WTC11 (cell line): ENCODE measurements at regions not wholly inside any gene's neighbourhood (a gene's known extent, or its start where the extent isn't known, plus 50 kb on each side); places are given as distances from the start of the nearest gene placed in this dataset.

Experiments used
- ATF2 ChIP-seq: sonication (generic); formaldehyde crosslinking; IDR thresholded peaks from 2 replicates; pipeline ENCODE4 v1.8.1; 2022; ENCODE audit warnings: low read depth, missing genetic modification reagents, borderline replicate concordance
- CREB1 ChIP-seq: sonication (generic); formaldehyde crosslinking; IDR thresholded peaks from 2 replicates; pipeline ENCODE4 v1.8.0; 2023; ENCODE audit warnings: mild to moderate bottlenecking, missing genetic modification reagents
- CTCF ChIP-seq: fragments of 200-600 bp; IDR thresholded peaks from 2 replicates; pipeline ENCODE4 v1.8.0; 2022; ENCODE audit warnings: antibody characterized with exemption
- E2F4 ChIP-seq: sonication (generic); formaldehyde crosslinking; IDR thresholded peaks from 2 replicates; pipeline ENCODE4 v1.8.1; 2022; ENCODE audit warnings: low read depth, mild to moderate bottlenecking, moderate library complexity, missing genetic modification reagents, borderline replicate concordance
- SP1 ChIP-seq: sonication (generic); formaldehyde crosslinking; conservative IDR thresholded peaks from 2 replicates; pipeline ENCODE4 v1.8.1; 2022; ENCODE audit warnings: missing genetic modification reagents
- ZNF671 ChIP-seq: fragments of 250-450 bp; sonication (Bioruptor Pico); IDR thresholded peaks from 2 replicates; pipeline ENCODE4 v1.8.0; 2021; ENCODE audit warnings: mild to moderate bottlenecking

- TF ChIP-seq CTCF (no peak), E2F4 (CRISPR knock-in tag) (no peak), SP1 (CRISPR knock-in tag) (no peak), CREB1 (no peak), ATF2 (CRISPR knock-in tag) (no peak), ZNF671 (no peak)
Measured at GRCh38 chr5:18602402-18602801, 968.1 kb downstream of the TAF11L14 start.
